ENCODE measurements at regions not wholly inside any gene's neighbourhood (a gene's known extent, or its start where the extent isn't known, plus 50 kb on each side); places are given as distances from the start of the nearest gene placed in this dataset.
"Not testable (repeated sequence)": the region's sequence is repeated elsewhere in the genome, so short reads cannot be mapped to it uniquely, and the experiment has no call there.

DNA sequence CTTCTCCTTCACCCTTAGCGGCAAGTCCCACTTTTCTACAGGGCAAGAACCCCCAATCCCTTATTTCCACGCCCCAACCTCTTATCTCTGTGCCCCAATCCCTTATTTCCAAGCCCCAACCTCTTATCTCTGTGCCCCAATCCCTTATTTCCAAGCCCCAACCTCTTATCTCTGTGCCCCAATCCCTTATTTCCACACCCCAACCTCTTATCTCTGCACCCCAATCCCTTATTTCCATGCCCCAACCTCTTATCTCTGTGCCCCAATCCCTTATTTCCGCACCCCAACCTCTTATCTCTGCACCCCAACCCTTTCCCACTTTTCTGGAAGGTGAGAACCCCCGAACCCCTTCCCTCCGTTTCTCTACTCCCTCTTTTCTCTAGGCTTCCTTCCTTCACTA, 116.1 kb upstream of the GJE1 start:
- not testable (repeated sequence) for DNase-seq (ENCODE audit: low read depth)

- not testable (repeated sequence) for DNase-seq (ENCODE audit: low read depth)
These were observed 117.3 kb upstream of the GJE1 start for GRCh38 chr6:142015463-142015862.

GRCh38 chr6:142015011-142015410, 117.7 kb upstream of the GJE1 start:
- no peak for DNase-seq (ENCODE audit: low read depth)

DNA sequence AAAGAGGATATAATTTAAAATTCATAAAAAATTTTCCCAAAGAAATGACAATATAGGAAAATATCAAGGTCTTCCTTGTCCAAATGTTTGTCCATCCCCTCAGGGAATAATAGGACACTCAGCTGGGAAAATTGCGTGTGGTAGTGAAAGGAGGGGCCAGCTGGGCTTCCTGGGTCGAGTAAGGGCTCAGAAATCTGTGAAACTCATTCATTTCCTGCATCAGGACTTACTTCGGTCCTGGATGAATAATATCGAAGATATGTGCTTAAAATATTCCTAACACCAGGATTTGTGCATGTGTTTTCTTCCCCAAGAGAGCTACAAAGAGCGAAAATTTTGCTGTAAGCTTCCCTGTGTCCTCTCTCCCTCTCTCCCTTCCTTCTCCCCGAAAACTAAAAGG, 118.2 kb upstream of the GJE1 start:
- DNase-seq (ENCODE audit: low read depth) = no peak

- no peak for DNase-seq (ENCODE audit: low read depth)
These were observed 118.7 kb upstream of the GJE1 start for GRCh38 chr6:142013875-142014495.

DNA sequence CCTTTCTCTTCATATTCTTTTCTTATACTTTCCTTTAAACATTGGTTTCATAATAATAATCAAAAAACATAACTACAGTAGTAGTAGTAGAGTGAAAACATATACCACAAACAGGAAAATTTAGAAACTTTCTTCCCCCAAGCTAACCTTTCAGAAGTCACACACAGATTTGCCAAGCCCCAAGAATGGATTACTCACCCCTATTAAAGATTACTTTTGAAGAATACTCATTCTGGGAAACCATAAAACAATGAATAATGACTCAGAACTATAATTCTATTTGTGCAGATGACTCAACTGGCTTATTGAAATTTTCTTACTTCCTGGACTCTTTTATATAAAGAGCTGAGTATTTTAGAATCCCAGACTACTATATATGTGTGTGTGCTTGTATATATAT, 119.4 kb upstream of the GJE1 start:
- no peak for DNase-seq (ENCODE audit: low read depth)

- DNase-seq (ENCODE audit: low read depth) = no peak
These were observed 121.0 kb upstream of the GJE1 start for GRCh38 chr6:142011775-142012174.

GRCh38 chr6:142011156-142011555, 121.6 kb upstream of the GJE1 start:
- DNase-seq (ENCODE audit: low read depth) = no peak

DNA sequence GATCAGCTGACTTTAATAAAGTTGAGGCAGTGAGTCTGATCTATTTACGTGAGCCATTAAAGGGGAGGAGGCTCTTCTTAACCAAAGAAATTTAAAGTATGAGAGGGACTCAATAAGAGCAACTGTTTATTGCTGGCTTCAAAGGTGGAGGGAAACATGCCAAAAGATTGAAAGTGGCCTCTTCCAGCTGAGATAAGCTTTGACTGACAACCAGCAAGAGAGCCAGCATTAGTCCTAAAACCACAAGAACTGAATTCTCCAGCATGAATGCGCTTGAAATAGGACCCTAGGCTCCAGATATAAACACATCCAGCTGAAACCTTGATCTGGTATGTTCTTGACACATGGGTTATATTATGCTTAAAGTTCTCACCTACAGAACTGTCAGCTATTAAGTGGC, 123.1 kb upstream of the GJE1 start:
- no peak for DNase-seq (ENCODE audit: low read depth)

- no peak for DNase-seq (ENCODE audit: low read depth)
These were observed 123.9 kb upstream of the GJE1 start for GRCh38 chr6:142008781-142009180.

DNA sequence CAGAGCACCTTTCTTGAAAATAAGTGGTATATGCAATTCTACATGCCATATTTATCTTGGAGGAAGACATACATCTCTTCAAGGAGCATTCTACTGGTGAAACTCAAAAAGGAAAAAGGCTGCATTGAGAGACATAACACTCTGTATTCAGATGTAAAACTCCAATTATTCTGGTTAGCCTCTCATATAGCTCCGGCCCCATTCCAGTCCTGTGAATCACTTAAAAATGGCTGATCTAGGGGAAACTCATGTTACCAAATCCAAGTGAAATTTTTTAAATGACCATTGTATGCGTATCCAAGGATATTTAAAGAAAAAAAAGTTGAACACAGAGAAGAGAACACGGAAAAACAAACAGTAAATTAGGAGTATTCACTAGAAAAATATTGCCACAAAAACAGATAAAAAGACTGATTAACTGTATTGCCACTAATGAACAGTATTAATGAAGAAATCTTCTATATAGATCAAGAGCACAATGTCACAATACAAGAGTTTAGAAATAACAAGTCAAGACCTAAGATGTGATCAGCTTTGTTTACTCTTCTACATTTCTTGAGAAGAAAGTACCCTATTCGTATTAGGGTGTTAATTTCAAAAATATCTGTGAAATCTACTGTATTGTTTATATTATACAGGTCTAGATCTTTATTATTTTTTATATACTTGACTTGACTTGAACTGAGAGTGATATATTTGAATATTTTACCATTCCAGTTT, 124.5 kb upstream of the GJE1 start:
- no peak for DNase-seq (ENCODE audit: low read depth)

DNA sequence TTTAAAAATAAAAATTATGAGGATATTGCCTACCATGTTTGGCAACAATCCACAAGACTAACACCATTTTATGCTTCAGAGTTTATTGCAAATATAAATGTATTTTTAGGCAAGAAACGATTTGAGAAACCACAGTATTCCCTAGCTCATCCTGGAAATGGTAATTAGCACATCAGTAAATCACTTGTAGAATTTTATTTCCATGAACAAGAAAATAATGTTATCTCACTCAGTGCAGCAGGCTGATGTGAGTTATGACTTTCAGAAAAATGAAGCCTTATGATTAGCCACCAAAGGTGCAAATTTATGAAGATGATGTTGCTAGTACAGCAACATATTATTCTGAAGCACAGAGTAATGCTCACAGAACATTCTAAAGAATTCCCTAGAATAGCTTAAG, 127.7 kb upstream of the GJE1 start:
- no peak for DNase-seq (ENCODE audit: low read depth)

DNA sequence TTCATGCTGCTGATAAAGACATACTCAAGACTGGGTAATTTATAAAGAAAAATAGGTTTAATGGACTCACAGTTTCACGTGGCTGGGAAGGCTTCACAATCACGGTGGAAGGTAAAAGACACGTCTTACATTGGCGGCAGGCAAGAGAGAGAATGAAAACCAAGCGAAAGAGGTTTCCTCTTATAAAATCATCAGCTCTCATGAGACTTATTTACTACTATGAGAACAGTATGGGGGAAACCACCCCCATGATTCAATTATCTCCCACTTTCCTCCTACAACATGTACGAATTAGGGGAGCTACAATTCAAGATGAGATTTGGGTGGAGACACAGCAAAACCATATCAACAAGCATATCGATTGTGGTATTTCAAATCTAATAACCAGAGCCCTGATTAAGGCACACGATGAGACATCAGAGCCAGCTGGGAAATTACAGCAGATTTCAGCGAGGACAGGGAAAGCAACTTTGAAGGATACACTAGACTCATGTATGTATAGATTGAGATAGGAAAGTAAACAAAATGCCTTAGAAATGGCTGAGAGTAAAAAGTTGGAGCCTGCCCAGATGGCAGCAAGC, 129.8 kb upstream of the GJE1 start:
- no peak for DNase-seq (ENCODE audit: low read depth)

GRCh38 chr6:141996823-141997222, 135.9 kb upstream of the GJE1 start:
- no peak for DNase-seq (ENCODE audit: low read depth)

DNA sequence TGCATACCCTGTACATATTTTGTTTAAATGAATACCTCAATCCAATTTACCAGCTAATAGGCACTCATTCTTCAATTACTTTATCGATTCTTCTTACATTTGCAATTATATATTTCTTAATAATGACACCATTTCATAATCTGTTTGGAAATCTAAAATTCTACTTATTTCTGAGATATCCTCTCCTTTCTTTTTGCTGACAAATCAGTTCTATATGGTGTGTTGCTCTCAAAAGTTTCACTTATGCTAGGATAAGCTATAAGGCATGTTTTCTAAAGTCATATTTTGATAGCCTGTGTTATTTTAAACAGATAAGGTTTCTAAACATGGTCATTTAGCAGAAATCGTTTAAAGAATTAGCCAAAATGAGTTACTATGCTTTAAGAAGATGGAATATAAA, 140.6 kb upstream of the GJE1 start:
- no peak for DNase-seq (ENCODE audit: low read depth)

DNA sequence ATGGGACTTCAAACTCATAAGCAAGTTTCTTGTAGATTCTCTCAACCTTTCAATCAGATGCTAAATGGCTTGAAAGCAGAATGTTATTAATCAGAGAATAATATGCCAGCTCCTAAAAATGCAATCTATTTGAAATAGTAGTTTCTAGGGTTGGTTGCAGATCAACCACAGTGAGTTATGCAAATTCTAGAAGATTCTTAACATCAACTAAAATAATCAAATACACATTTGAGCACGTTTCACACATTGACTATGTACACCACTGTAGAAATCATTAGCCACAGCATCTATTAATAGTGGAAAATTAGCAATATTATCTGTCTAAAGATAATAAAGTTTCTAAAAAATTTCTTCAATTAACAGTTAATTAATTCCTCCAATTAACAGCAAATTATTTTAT, 141.9 kb upstream of the GJE1 start:
- no peak for DNase-seq (ENCODE audit: low read depth)

DNA sequence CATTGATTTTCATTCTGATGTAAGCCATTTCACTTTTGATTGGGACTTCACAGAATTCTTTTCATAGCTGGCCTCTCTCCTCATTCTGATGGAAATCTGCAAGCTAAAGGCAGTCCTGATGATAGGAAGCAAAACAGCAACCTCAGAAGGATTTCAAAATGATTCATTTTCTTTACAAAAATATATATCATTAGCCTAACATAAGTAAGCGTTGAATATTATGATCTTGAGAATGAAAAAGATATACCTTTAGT, 143.1 kb upstream of the GJE1 start:
- DNase-seq (ENCODE audit: low read depth) = no peak

DNA sequence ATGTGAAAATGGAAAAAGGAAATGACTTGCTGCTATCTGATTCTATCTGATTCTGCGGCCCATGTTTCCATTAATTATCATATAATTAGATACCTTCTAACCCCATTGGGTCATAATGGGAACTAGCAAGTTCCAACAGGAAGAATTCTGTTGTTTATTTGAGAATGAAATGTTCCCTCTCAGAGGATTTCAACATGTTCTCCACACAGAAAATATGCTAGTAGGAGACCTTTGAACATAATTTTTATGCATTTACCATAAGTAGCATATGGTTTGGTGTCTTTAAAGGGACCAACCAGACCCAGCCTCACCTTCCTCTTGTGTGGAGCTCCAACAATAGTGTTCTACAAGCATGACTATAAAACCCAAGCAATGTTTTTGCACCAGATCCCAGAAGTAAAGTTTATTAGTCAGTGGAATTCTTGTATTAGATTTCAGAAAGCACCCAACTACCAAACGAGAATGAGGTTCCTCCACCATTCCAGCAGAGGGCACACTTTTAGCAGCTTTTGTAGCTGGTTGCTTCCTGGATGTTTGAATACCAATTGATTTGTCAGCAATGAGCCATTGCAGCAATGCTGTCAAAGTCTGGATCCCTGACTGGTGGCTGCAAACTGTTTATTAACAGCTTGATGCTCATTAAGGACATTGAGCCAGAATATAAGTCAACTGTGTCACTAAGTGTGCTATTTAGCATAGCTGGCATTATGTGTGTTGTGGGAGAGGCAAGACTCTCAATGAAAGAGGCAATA, 143.6 kb upstream of the GJE1 start:
- no peak for DNase-seq (ENCODE audit: low read depth)

- DNase-seq (ENCODE audit: low read depth) = no peak
These were observed 144.4 kb upstream of the GJE1 start for GRCh38 chr6:141988327-141988726.

GRCh38 chr6:141986457-141986856, 146.3 kb upstream of the GJE1 start:
- no peak for DNase-seq (ENCODE audit: low read depth)

- no peak for DNase-seq (ENCODE audit: low read depth)
These were observed 151.5 kb upstream of the GJE1 start for GRCh38 chr6:141981190-141981589.

GRCh38 chr6:141977782-141978181, 154.9 kb upstream of the GJE1 start:
- no peak for DNase-seq (ENCODE audit: low read depth)

GRCh38 chr6:141976994-141977393, 155.7 kb upstream of the GJE1 start:
- DNase-seq (ENCODE audit: low read depth) = no peak
